ENCODE measurements at regions not wholly inside any gene's neighbourhood (a gene's known extent, or its start where the extent isn't known, plus 50 kb on each side); places are given as distances from the start of the nearest gene placed in this dataset.

- Histone ChIP-seq H3K14ac (replicated peaks; ENCODE audit: low read depth, low read length) (no peak overlapping the region), H2AFZ (replicated peaks; ENCODE audit: low read length, poor library complexity) (no peak overlapping the region), H3K36me3 (ENCODE audit: control insufficient read depth, insufficient read depth, low read length) (no peaks in the 10 kb centered on the region), H4K8ac (ENCODE audit: low read depth in 2 of 2, low read length in 2 of 2) (no peak overlapping the region), H3K56ac (ENCODE audit: extremely low read depth, insufficient read depth, low read length) (no peak overlapping the region), H3K9ac (ENCODE audit: low read depth, low read length) (no peak overlapping the region), H3K9me3 (ENCODE audit: control insufficient read depth, insufficient read depth, low read length) (no peaks in the 10 kb centered on the region), H2BK5ac (ENCODE audit: low read depth, low read length, poor library complexity, severe bottlenecking) (no peak overlapping the region), H3K4ac (ENCODE audit: low read depth, low read length) (no peak overlapping the region), H3K9me1 (ENCODE audit: insufficient read depth, low read length) (no peaks in the 10 kb centered on the region), H3K23ac (ENCODE audit: low read depth, low read length) (no peak overlapping the region), H3K18ac (ENCODE audit: low read depth, low read length) (no peak overlapping the region), H2AK9ac (replicated peaks; ENCODE audit: low read depth, low read length, poor library complexity) (no peak overlapping the region), H2AK5ac (ENCODE audit: low read depth, low read length) (no peak overlapping the region), H4K91ac (ENCODE audit: insufficient read depth, low read depth, low read length) (no peak overlapping the region), H3K79me1 (ENCODE audit: low read depth in 1 of 2, low read length in 2 of 2) (no peaks in the 10 kb centered on the region), H4K20me1 (ENCODE audit: insufficient read depth, low read length) (no peaks in the 10 kb centered on the region), H2BK120ac (ENCODE audit: low read depth, low read length) (no peak overlapping the region), H4K5ac (ENCODE audit: low read depth, low read length) (no peak overlapping the region), H3K4me3 (ENCODE audit: insufficient read depth, low read depth, low read length) (no peak overlapping the region), H3K27me3 (ENCODE audit: control insufficient read depth, insufficient read depth, low read length) (peaks cover 2% of the 10 kb centered on the region), H3K4me2 (ENCODE audit: low read depth, low read length) (no peak overlapping the region), H3K4me1 (ENCODE audit: control insufficient read depth, insufficient read depth, low read length) (no peaks in the 10 kb centered on the region), H2BK20ac (ENCODE audit: low read depth, low read length) (no peak overlapping the region), H2BK15ac (ENCODE audit: low read depth, low read length) (no peak overlapping the region), H3K27ac (ENCODE audit: insufficient read depth, low read length) (no peak overlapping the region)
- ChIA-PET CTCF (no interaction called here), POLR2A (ENCODE audit: unreplicated experiment) (no interaction called here)
- TF ChIP-seq SMC3 (IDR thresholded peaks at IDR 0.05; ENCODE audit: low read depth, low read length): no peak
- TF ChIP-seq POLR2A (IDR thresholded peaks at IDR 0.05; ENCODE audit: low read depth, low read length): no peak
- no peak for TF ChIP-seq MAFK (IDR thresholded peaks at IDR 0.05; ENCODE audit: low read depth, low read length)
- TF ChIP-seq RCOR1 (IDR thresholded peaks at IDR 0.05; ENCODE audit: insufficient replicate concordance, low read length): no peak
- TF ChIP-seq NFE2L2 (IDR thresholded peaks at IDR 0.05; ENCODE audit: low read depth, low read length): no peak
- no peak for TF ChIP-seq BHLHE40 (IDR thresholded peaks at IDR 0.05; ENCODE audit: low read depth, low read length)
- TF ChIP-seq CTCF (conservative IDR thresholded peaks at IDR 0.05; ENCODE audit: low read depth, low read length): no peak
- no peak for TF ChIP-seq USF2 (IDR thresholded peaks at IDR 0.05; ENCODE audit: low read depth, low read length)
- TF ChIP-seq RAD21 (IDR thresholded peaks at IDR 0.05; ENCODE audit: low read length): no peak
- TF ChIP-seq MXI1 (IDR thresholded peaks at IDR 0.05; ENCODE audit: borderline replicate concordance, low read depth, low read length): no peak
- no peak for TF ChIP-seq MAZ (IDR thresholded peaks at IDR 0.05; ENCODE audit: borderline replicate concordance, low read depth, low read length)
- TF ChIP-seq ELK1 (IDR thresholded peaks at IDR 0.05; ENCODE audit: borderline replicate concordance, low read depth, low read length): no peak
- no peak for TF ChIP-seq CEBPB (IDR thresholded peaks at IDR 0.05; ENCODE audit: low read depth, low read length)
- no peak for TF ChIP-seq FOS (IDR thresholded peaks at IDR 0.05; ENCODE audit: low read depth, low read length)
- no peak for TF ChIP-seq CHD1 (IDR thresholded peaks at IDR 0.05; ENCODE audit: low read depth, low read length)
- TF ChIP-seq RFX5 (IDR thresholded peaks at IDR 0.05; ENCODE audit: low read depth, low read length): no peak
- WGBS, 2 experiments (ENCODE audit: extremely low coverage in 2 of 2, insufficient read length in 1 of 2): 43% methylated on average over 3 of the region's 4 CpGs; no CpG with 5 or more reads in 1 of the 2 experiments
- intact Hi-C loops (cut with micrococcal nuclease): no loop called here
- dilution Hi-C loops (cut with HindIII; ENCODE audit: low sequenced_read_pairs, unreplicated experiment): no loop called here
- no peak for ATAC-seq (ENCODE audit: low read depth)
- in situ Hi-C loops (cut with MboI; ENCODE audit: low sequenced_read_pairs): no loop called here
- BruUV-seq (replicated peaks): no TSS peak
- DNase-seq: no peak
Observed at GRCh38 chr1:157219182-157219581, 81.0 kb upstream of the ETV3 start.
